SK-N-MC (cell line): ENCODE measurements at regions not wholly inside any gene's neighbourhood (a gene's known extent, or its start where the extent isn't known, plus 50 kb on each side); places are given as distances from the start of the nearest gene placed in this dataset.

ENCODE experiments used
- DNase-seq: peaks from one replicate; pipeline ENCODE4 v3.0.0-alpha.2; 2011; ENCODE audit warnings: low read depth, low spot score
- H3K27ac ChIP-seq: fragments of 200-600 bp; sonication (generic); 2 replicates; pipeline ENCODE4 v1.5.1; 2016; ENCODE audit warnings: mixed run types
- H3K36me3 ChIP-seq: fragments of 200-600 bp; sonication (generic); 2 replicates; pipeline ENCODE4 v1.6.1; 2017; ENCODE audit warnings: antibody characterized with exemption, low read length, mixed read lengths; ENCODE audit not compliant: insufficient read depth
- H3K4me3 ChIP-seq: fragments of 200-600 bp; sonication (generic); 2 replicates; pipeline ENCODE4 v1.5.1; 2016
- H3K9ac ChIP-seq: fragments of 200-600 bp; sonication (generic); 2 replicates; pipeline ENCODE4 v1.8.0; 2017; ENCODE audit warnings: mixed run types, mixed read lengths; ENCODE audit not compliant: insufficient read length
- H3K9me3 ChIP-seq: fragments of 200-600 bp; sonication (generic); 2 replicates; pipeline ENCODE4 v1.6.1; 2017; ENCODE audit warnings: low read depth, mild to moderate bottlenecking, antibody characterized with exemption, low read length, moderate library complexity, mixed read lengths
- EZH2 ChIP-seq: fragments of 200-600 bp; sonication (generic); IDR thresholded peaks from one replicate; pipeline ENCODE4 v1.6.1; 2017; ENCODE audit warnings: antibody characterized with exemption
- FOXP2 ChIP-seq: optimal IDR thresholded peaks from 2 replicates; pipeline ENCODE3; 2011; ENCODE audit warnings: mild to moderate bottlenecking, moderate library complexity; ENCODE audit not compliant: insufficient read depth; ENCODE audit errors: extremely low read length, control extremely low read depth
- POLR2AphosphoS5 ChIP-seq: IDR thresholded peaks from 2 replicates; pipeline ENCODE4 v1.6.1; 2012; ENCODE audit warnings: mild to moderate bottlenecking, low read depth, low read length, borderline replicate concordance

DNA sequence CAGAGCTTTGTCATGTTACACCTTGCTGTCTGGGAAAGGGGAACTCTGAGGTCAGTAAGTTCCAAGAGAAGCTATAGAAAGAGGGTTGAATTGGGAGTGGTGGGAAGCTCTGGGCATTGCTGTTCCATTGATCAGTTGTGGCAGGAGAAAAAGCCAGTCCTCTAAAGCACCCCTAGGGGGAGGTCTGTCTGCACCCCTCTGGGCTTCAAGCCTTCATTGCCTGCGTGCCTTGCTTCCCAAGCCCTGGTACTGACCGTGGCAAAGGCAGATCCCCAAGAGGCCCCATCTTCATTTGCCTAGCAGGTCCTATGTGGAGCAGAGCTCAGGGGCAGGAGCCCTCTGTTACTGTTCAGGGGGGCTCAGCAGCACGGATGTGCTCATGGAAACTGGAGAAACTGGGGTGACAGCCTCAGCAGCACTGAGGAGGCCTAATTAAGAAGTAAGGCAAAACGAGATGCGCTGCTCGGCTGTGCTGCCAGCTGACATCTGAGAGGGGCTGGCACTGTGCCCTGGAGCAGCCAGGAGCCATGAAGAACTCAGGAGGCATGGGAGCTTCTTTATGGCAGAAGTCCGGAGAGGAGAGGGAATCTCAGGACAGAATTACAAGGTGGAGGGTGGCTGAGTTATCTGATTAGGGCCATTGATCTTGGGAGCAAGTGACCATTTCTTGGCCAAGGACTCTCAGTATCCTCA, 270.9 kb downstream of the RPLP1 start:
- no peak for DNase-seq
- Histone ChIP-seq H3K9ac (no peak overlapping the region), H3K36me3 (no peaks in the 10 kb centered on the region), H3K9me3 (no peaks in the 10 kb centered on the region), H3K27ac (no peak overlapping the region), H3K4me3 (no peak overlapping the region)
- TF ChIP-seq EZH2 (no peak), FOXP2 (no peak), POLR2AphosphoS5 (no peak)

GRCh38 chr15:69724333-69724732, 271.7 kb downstream of the RPLP1 start:
- DNase-seq = no peak
- Histone ChIP-seq H3K4me3 (no peak overlapping the region), H3K9me3 (no peaks in the 10 kb centered on the region), H3K9ac (no peak overlapping the region), H3K36me3 (no peaks in the 10 kb centered on the region), H3K27ac (no peak overlapping the region)
- no peak for TF ChIP-seq EZH2

GRCh38 chr15:69725275-69725674, 272.7 kb downstream of the RPLP1 start:
- TF ChIP-seq FOXP2 (no peak), POLR2AphosphoS5 (no peak), EZH2 (no peak)
- H3K27ac ChIP-seq = no peak overlapping the region
- no peak for DNase-seq
- no peak overlapping the region for H3K4me3 ChIP-seq
- H3K9ac ChIP-seq = no peak overlapping the region
- no peaks in the 10 kb centered on the region for H3K36me3 ChIP-seq
- H3K9me3 ChIP-seq = no peaks in the 10 kb centered on the region

GRCh38 chr15:69725957-69726356, 273.3 kb downstream of the RPLP1 start:
- no peak overlapping the region for H3K27ac ChIP-seq
- no peaks in the 10 kb centered on the region for H3K36me3 ChIP-seq
- DNase-seq = no peak
- no peak overlapping the region for H3K9ac ChIP-seq
- TF ChIP-seq POLR2AphosphoS5 (no peak), EZH2 (no peak), FOXP2 (no peak)
- no peaks in the 10 kb centered on the region for H3K9me3 ChIP-seq
- no peak overlapping the region for H3K4me3 ChIP-seq

DNA sequence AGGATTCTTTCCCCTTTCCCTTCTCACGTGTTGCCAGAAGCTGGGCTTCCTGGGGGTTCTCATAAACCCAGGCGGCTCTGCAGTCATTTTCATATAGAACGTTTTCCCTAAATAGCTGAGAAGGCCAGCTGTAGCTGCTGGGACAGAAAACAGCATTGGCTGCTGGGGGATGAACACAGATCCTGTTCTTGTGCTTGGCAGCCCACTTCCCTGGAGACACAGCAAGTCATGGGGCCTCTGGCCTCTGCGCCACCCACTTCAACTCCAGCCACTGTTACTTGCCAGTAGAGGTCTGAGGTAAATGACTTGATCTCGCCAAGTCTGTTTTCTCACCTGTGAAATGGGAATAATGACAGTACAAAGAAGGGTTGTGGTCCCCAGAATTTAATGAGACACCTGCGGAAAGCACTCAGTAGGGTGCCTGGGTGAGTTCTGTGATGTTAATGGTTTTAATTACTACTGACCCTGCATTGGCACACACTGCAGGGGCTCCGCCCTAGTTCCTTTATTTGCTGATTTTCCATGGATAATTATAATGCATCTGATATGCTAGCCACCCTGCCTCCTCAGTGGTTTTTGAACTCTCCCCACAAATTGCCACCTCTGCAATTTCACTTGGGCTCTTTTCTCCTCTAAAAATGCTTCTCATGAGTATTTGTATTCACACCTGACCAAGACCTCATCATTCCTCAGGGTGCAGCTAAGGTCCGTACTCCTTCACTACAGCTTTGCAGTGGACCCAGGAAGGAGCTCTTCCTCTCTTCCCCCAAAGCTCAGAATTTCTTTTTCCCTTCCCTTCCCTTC, 274.7 kb downstream of the RPLP1 start:
- Histone ChIP-seq H3K27ac (no peak overlapping the region), H3K4me3 (no peak overlapping the region), H3K9me3 (no peaks in the 10 kb centered on the region), H3K9ac (no peak overlapping the region), H3K36me3 (no peaks in the 10 kb centered on the region)
- TF ChIP-seq EZH2 = no peak
- no peak for TF ChIP-seq POLR2AphosphoS5
- no peak for DNase-seq

- Histone ChIP-seq H3K9ac (no peak overlapping the region), H3K4me3 (no peak overlapping the region), H3K9me3 (no peaks in the 10 kb centered on the region), H3K27ac (no peak overlapping the region), H3K36me3 (no peaks in the 10 kb centered on the region)
- TF ChIP-seq EZH2 (no peak), FOXP2 (no peak), POLR2AphosphoS5 (no peak)
- DNase-seq = no peak
Measured at GRCh38 chr15:69729167-69729748, 276.6 kb downstream of the RPLP1 start.

DNA sequence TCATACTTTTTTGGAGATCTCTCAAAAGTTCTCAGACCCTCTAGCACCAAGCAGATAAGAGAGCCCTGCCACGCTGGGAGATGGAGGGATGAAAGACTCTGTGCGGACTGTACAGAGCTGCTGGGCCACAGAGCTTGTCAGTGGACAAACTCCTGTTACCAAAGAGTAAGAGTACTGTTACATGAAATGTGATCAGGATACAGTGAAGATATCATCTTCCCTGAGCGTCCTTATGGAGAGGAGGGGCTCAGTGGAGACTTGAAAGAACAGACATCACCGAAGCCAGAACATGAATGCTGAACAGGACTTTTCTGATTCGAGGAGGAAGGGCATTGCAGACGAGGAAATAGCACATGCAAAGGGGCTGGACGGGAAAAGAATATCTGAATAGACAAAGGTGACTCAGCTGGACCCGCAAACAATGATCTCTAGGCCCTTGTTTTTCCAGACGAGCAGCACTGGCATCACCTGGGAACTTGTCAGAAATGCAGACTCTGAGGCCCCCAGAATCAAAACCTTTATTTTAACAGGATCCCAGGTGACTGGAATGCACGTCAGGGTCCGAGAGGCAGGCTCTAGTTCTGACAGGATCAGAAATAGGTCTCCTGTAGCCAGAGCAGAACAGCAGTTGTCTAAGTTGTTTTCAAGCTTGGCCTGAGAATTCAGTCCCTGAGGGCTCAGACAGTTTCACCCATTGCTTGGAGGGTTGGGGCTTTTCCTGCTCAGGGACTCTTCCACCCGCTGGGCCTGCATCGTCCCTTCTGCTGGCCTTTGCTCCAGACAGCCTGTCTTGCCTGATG, 277.9 kb downstream of the RPLP1 start:
- Histone ChIP-seq H3K36me3 (no peaks in the 10 kb centered on the region), H3K9me3 (no peaks in the 10 kb centered on the region), H3K4me3 (no peak overlapping the region), H3K9ac (no peak overlapping the region), H3K27ac (no peak overlapping the region)
- no peak for TF ChIP-seq FOXP2
- TF ChIP-seq EZH2 = no peak
- no peak for TF ChIP-seq POLR2AphosphoS5
- DNase-seq = no peak

DNA sequence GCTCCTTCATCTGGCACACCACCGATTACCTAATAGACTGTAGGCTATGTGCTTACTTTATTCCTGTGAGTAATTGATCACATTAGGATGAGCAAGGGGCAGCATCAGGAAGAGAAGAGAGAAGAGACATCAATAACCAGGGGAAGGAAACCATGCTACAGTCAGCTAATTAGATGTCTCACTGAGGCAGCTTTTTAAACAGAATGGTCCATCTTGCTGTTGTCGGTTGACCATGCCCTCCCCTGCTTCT, 278.4 kb downstream of the RPLP1 start:
- no peak overlapping the region for H3K9ac ChIP-seq
- H3K9me3 ChIP-seq = no peaks in the 10 kb centered on the region
- TF ChIP-seq FOXP2 (no peak), POLR2AphosphoS5 (no peak), EZH2 (no peak)
- DNase-seq = no peak
- H3K27ac ChIP-seq = no peak overlapping the region
- H3K36me3 ChIP-seq = no peaks in the 10 kb centered on the region
- no peak overlapping the region for H3K4me3 ChIP-seq

DNA sequence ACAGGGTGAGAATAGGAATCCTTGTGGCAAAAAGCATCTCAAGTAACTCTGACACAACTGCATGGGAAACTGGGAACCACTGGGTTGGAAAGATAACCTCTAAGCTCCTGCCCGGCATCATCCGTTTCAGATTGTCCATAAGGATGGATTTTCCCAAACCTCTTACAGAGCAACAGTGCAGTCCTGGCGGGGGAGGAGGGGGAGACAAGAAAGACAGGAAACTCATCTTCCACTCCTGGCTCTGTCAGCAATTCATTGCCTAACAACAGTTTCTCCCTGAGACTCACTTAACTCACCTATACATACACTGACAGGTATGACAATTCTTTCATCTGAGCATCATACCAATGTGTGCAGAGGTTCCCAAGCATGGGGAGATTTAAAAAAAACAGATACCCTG, 279.0 kb downstream of the RPLP1 start:
- TF ChIP-seq POLR2AphosphoS5 (no peak), FOXP2 (no peak), EZH2 (no peak)
- no peak overlapping the region for H3K27ac ChIP-seq
- no peak overlapping the region for H3K9ac ChIP-seq
- H3K4me3 ChIP-seq = no peak overlapping the region
- no peaks in the 10 kb centered on the region for H3K36me3 ChIP-seq
- no peak for DNase-seq
- no peaks in the 10 kb centered on the region for H3K9me3 ChIP-seq
